ENCODE measurements at regions not wholly inside any gene's neighbourhood (a gene's known extent, or its start where the extent isn't known, plus 50 kb on each side); places are given as distances from the start of the nearest gene placed in this dataset.

GRCh38 chr10:2106641-2107040 lies 369.3 kb upstream of the ADARB2 start:
- Histone ChIP-seq H3K36me3 (no peaks in the 10 kb centered on the region), H3K4me1 (no peaks in the 10 kb centered on the region), H3K27ac (no peak overlapping the region), H3K9me3 (no peaks in the 10 kb centered on the region), H3K4me3 (no peak overlapping the region), H3K27me3 (no peaks in the 10 kb centered on the region)
- no peak for ATAC-seq
- TF ChIP-seq POLR2AphosphoS5 (IDR thresholded peaks at IDR 0.05) (no peak), EP300 (IDR thresholded peaks at IDR 0.05) (no peak), POLR2A (IDR thresholded peaks at IDR 0.05) (no peak)
- TF ChIP-seq, protein P1, sequence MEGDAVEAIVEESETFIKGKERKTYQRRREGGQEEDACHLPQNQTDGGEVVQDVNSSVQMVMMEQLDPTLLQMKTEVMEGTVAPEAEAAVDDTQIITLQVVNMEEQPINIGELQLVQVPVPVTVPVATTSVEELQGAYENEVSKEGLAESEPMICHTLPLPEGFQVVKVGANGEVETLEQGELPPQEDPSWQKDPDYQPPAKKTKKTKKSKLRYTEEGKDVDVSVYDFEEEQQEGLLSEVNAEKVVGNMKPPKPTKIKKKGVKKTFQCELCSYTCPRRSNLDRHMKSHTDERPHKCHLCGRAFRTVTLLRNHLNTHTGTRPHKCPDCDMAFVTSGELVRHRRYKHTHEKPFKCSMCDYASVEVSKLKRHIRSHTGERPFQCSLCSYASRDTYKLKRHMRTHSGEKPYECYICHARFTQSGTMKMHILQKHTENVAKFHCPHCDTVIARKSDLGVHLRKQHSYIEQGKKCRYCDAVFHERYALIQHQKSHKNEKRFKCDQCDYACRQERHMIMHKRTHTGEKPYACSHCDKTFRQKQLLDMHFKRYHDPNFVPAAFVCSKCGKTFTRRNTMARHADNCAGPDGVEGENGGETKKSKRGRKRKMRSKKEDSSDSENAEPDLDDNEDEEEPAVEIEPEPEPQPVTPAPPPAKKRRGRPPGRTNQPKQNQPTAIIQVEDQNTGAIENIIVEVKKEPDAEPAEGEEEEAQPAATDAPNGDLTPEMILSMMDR (IDR thresholded peaks at IDR 0.05), result no peak
- 14 to 40% methylated on average over 2 of the region's 2 CpGs for WGBS, 2 donors (ENCODE audit: low coverage in 1 of 2)

DNA sequence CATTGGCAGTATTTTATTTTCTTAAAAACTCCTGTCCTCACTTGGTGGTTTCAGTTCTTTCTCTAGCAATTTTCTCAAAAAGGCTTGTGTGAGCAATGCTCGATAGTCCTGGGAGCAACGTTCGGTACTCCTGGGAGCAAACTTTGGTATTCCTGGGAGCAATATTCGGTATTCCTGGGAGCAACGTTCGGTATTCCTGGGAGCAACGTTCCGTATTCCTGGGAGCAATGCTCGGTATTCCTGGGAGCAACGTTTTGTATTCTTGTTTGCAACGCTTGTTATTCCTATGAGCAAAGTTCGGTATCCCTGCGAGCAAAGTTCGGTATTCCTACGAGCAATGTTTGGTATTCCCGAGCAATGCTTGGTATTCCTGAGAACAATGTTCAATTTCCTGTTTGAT lies 362.0 kb upstream of the ADARB2 start:
- H3K27me3 ChIP-seq, result peaks cover 5% of the 10 kb centered on the region
- no peaks in the 10 kb centered on the region for H3K36me3 ChIP-seq
- TF ChIP-seq POLR2A (IDR thresholded peaks at IDR 0.05) (no peak), EP300 (IDR thresholded peaks at IDR 0.05) (no peak), POLR2AphosphoS5 (IDR thresholded peaks at IDR 0.05) (no peak)
- TF ChIP-seq, protein P1 (IDR thresholded peaks at IDR 0.05), result no peak
- WGBS, 2 donors (ENCODE audit: low coverage in 1 of 2), result 86 to 97% methylated on average over 12 to 16 of the region's 16 CpGs
- H3K4me3 ChIP-seq, result no peak overlapping the region
- H3K9me3 ChIP-seq, result no peaks in the 10 kb centered on the region
- H3K27ac ChIP-seq, result no peak overlapping the region
- no peak for ATAC-seq
- H3K4me1 ChIP-seq, result no peaks in the 10 kb centered on the region

- no peaks in the 10 kb centered on the region for H3K4me1 ChIP-seq
- TF ChIP-seq POLR2AphosphoS5 (IDR thresholded peaks at IDR 0.05), result no peak
- TF ChIP-seq, protein P1 (IDR thresholded peaks at IDR 0.05), result no peak
- TF ChIP-seq POLR2A (IDR thresholded peaks at IDR 0.05), result no peak
- no peak for TF ChIP-seq EP300 (IDR thresholded peaks at IDR 0.05)
- no peak overlapping the region for H3K27ac ChIP-seq
- H3K27me3 ChIP-seq, result peaks cover 5% of the 10 kb centered on the region
- WGBS, 2 donors (ENCODE audit: low coverage in 1 of 2), result 73 to 95% methylated on average over 4 to 10 of the region's 10 CpGs
- ATAC-seq, result no peak
- H3K4me3 ChIP-seq, result no peak overlapping the region
- H3K36me3 ChIP-seq, result no peaks in the 10 kb centered on the region
- no peaks in the 10 kb centered on the region for H3K9me3 ChIP-seq
Observed at GRCh38 chr10:2097937-2098336, 360.6 kb upstream of the ADARB2 start.

- 54 to 84% methylated on average over 3 to 5 of the region's 6 CpGs for WGBS, 2 donors (ENCODE audit: low coverage in 1 of 2)
- Histone ChIP-seq H3K27me3 (peaks cover 5% of the 10 kb centered on the region), H3K27ac (no peak overlapping the region)
Observed at GRCh38 chr10:2094171-2094570, 356.8 kb upstream of the ADARB2 start.

DNA sequence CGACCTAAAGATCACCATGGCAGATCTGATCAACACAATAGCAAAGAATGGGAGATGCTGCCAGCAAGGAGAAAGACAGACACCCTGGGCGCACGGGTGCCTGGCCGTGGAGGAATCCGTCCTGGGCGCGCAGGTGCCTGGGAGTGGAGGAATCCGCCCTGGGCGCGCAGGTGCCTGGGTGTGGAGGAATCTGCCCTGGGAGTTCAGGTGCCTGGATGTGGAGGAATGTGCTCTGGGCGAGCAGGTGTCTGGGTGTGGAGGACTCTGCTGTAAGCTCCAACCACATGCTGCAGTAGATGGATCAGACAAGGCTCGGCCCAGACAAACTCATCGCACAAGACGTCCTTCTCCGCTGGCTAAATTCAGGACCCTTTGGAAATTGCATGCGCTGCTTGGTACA lies 346.3 kb upstream of the ADARB2 start:
- no peak overlapping the region for H3K27ac ChIP-seq
- no peak overlapping the region for H3K4me3 ChIP-seq
- H3K36me3 ChIP-seq, result no peaks in the 10 kb centered on the region
- H3K27me3 ChIP-seq, result peaks cover 5% of the 10 kb centered on the region
- 89 to 94% methylated on average over 9 to 10 of the region's 16 CpGs for WGBS, 2 donors (ENCODE audit: low coverage in 1 of 2)
- H3K9me3 ChIP-seq, result no peaks in the 10 kb centered on the region
- H3K4me1 ChIP-seq, result no peaks in the 10 kb centered on the region
- TF ChIP-seq POLR2A (IDR thresholded peaks at IDR 0.05) (no peak), EP300 (IDR thresholded peaks at IDR 0.05) (no peak), POLR2AphosphoS5 (IDR thresholded peaks at IDR 0.05) (no peak)
- TF ChIP-seq, protein P1 (IDR thresholded peaks at IDR 0.05), result no peak
- ATAC-seq, result no peak

More at GRCh38 chr10:2094171-2094570, 356.8 kb upstream of the ADARB2 start:
- TF ChIP-seq POLR2AphosphoS5 (IDR thresholded peaks at IDR 0.05) (no peak), POLR2A (IDR thresholded peaks at IDR 0.05) (no peak), EP300 (IDR thresholded peaks at IDR 0.05) (no peak)
- TF ChIP-seq, protein P1 (IDR thresholded peaks at IDR 0.05), result no peak
- no peak for ATAC-seq
- Histone ChIP-seq H3K36me3 (no peaks in the 10 kb centered on the region), H3K4me3 (no peak overlapping the region), H3K9me3 (no peaks in the 10 kb centered on the region), H3K4me1 (no peaks in the 10 kb centered on the region)
